ENCODE measurements at regions not wholly inside any gene's neighbourhood (a gene's known extent, or its start where the extent isn't known, plus 50 kb on each side); places are given as distances from the start of the nearest gene placed in this dataset.

- no peak for DNase-seq (ENCODE audit: low spot score)
Observed at GRCh38 chr5:89299998-89300397, 417.0 kb upstream of the MEF2C start.

GRCh38 chr5:89297066-89297465 lies 414.1 kb upstream of the MEF2C start:
- DNase-seq (ENCODE audit: low spot score) = no peak

- DNase-seq (ENCODE audit: low spot score) = no peak
Observed at GRCh38 chr5:89293810-89294209, 410.8 kb upstream of the MEF2C start.

GRCh38 chr5:89292487-89292886 lies 409.5 kb upstream of the MEF2C start:
- no peak for DNase-seq (ENCODE audit: low spot score)

- no peak for DNase-seq (ENCODE audit: low spot score)
Observed at GRCh38 chr5:89289604-89290003, 406.6 kb upstream of the MEF2C start.

GRCh38 chr5:89287964-89288363 lies 405.0 kb upstream of the MEF2C start:
- DNase-seq (ENCODE audit: low spot score) = no peak

- no peak for DNase-seq (ENCODE audit: low spot score)
Observed at GRCh38 chr5:89286320-89286719, 403.3 kb upstream of the MEF2C start.

- DNase-seq (ENCODE audit: low spot score) = no peak
Observed at GRCh38 chr5:89283728-89284493, 400.9 kb upstream of the MEF2C start.

- peak; percentile 7 for DNase-seq (ENCODE audit: low spot score)
Observed at GRCh38 chr5:89282554-89283510, 399.8 kb upstream of the MEF2C start.

- DNase-seq (ENCODE audit: low spot score) = no peak
Observed at GRCh38 chr5:89281766-89282553, 399.0 kb upstream of the MEF2C start.

- no peak for DNase-seq (ENCODE audit: low spot score)
Observed at GRCh38 chr5:89281211-89281610, 398.2 kb upstream of the MEF2C start.

GRCh38 chr5:89280103-89281037 lies 397.4 kb upstream of the MEF2C start:
- DNase-seq (ENCODE audit: low spot score) = no peak

- DNase-seq (ENCODE audit: low spot score) = no peak
Observed at GRCh38 chr5:89279391-89280036, 396.5 kb upstream of the MEF2C start.

GRCh38 chr5:89277816-89278215 lies 394.8 kb upstream of the MEF2C start:
- no peak for DNase-seq (ENCODE audit: low spot score)

- no peak for DNase-seq (ENCODE audit: low spot score)
Observed at GRCh38 chr5:89276566-89277305, 393.8 kb upstream of the MEF2C start.

- DNase-seq (ENCODE audit: low spot score) = no peak
Observed at GRCh38 chr5:89275066-89275855, 392.3 kb upstream of the MEF2C start.

- DNase-seq (ENCODE audit: low spot score) = no peak
Observed at GRCh38 chr5:89273289-89273688, 390.3 kb upstream of the MEF2C start.

GRCh38 chr5:89270901-89271300 lies 387.9 kb upstream of the MEF2C start:
- no peak for DNase-seq (ENCODE audit: low spot score)

GRCh38 chr5:89269721-89270120 lies 386.7 kb upstream of the MEF2C start:
- no peak for DNase-seq (ENCODE audit: low spot score)
